ENCODE measurements at regions not wholly inside any gene's neighbourhood (a gene's known extent, or its start where the extent isn't known, plus 50 kb on each side); places are given as distances from the start of the nearest gene placed in this dataset.

DNA sequence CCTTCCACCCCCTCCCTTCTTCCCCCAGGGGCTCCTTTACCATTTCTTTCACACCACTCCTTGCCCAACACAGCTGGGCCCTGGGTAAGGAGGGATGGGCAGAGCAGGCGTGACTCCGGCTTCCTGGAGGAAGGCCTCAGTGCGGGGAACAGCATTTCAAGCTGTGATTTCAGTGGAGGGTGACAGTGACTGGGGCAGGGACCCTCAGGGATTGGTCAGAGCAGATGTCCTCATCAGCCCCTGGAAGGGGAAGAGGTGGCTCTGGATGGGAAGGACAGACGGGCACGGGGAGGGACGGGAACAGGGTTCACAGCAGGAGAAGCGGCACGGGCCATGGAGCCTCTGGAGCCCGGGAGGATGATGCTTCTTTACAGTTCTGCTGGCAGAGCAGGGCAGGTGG lies 130.8 kb upstream of the TWIST2 start:
- 86% methylated on average over 6 of the region's 9 CpGs for WGBS (ENCODE audit: insufficient coverage)
- no peaks in the 10 kb centered on the region for H3K4me1 ChIP-seq (ENCODE audit: control insufficient read depth in 1 of 2, insufficient read depth in 2 of 2, low read length in 2 of 2)
- H3K4me2 ChIP-seq (replicated peaks; ENCODE audit: extremely low read depth, low read length, poor library complexity, severe bottlenecking): no peak overlapping the region
- H3K27me3 Mint-ChIP-seq (ENCODE audit: low read depth in 3 of 3): peaks cover 2 to 20% (median 12%) of the 10 kb centered on the region in 3 donors
- no peak overlapping the region for H3K27ac ChIP-seq (ENCODE audit: low read depth in 1 of 2, low read length in 2 of 2)
- no peak for DNase-seq
- H3K79me2 ChIP-seq (ENCODE audit: insufficient read depth, low read length): no peaks in the 10 kb centered on the region
- no peaks in the 10 kb centered on the region for H3K4me1 Mint-ChIP-seq
- no peaks in the 10 kb centered on the region for H3K9me3 ChIP-seq (replicated peaks in 1 of 2; ENCODE audit: control insufficient read depth in 1 of 2, insufficient read depth in 1 of 2, low read length in 2 of 2)
- no peaks in the 10 kb centered on the region for H3K36me3 Mint-ChIP-seq
- TF ChIP-seq CTCF (IDR thresholded peaks at IDR 0.05): no peak
- peaks cover 2 to 7% of the 10 kb centered on the region in 2 donors for H3K27me3 ChIP-seq (ENCODE audit: control insufficient read depth in 2 of 2, insufficient read depth in 2 of 2, low read length in 2 of 2)
- H3K4me3 ChIP-seq (replicated peaks in 1 of 3; ENCODE audit: low read depth in 2 of 3, low read length in 3 of 3): no peak overlapping the region
- no peak overlapping the region for H3K9ac ChIP-seq (ENCODE audit: insufficient read depth, low read length, poor library complexity, severe bottlenecking)
- no peaks in the 10 kb centered on the region for H3K36me3 ChIP-seq (replicated peaks in 1 of 2; ENCODE audit: control insufficient read depth in 1 of 2, insufficient read depth in 2 of 2, low read length in 2 of 2)
- intact Hi-C loops (cut with micrococcal nuclease): no loop called here
- H3K27ac Mint-ChIP-seq: peak overlapping the region in 1 of 7 donors; percentile 46
- peaks cover 0 to 2% (median under 1%) of the 10 kb centered on the region in 7 donors for H3K9me3 Mint-ChIP-seq
- no peak overlapping the region for H2AFZ ChIP-seq (ENCODE audit: insufficient read depth, low read depth, low read length, poor library complexity, severe bottlenecking)
- H4K20me1 ChIP-seq (ENCODE audit: insufficient read depth, low read length): no peaks in the 10 kb centered on the region
- H3K4me3 Mint-ChIP-seq: peak overlapping the region in 1 of 2 donors; percentile 36

GRCh38 chr2:238719641-238720040 lies 128.2 kb upstream of the TWIST2 start:
- Mint-ChIP-seq H3K4me3 (no peak overlapping the region), H3K27me3 (ENCODE audit: low read depth in 3 of 3) (peaks cover 0 to 21% (median 13%) of the 10 kb centered on the region in 3 donors), H3K36me3 (no peaks in the 10 kb centered on the region), H3K4me1 (peaks cover 2% of the 10 kb centered on the region), H3K27ac (peak overlapping the region in 1 of 7 donors; percentile 30), H3K9me3 (peaks cover 3 to 10% (median 7%) of the 10 kb centered on the region in 7 donors)
- 92% methylated on average over 10 of the region's 10 CpGs for WGBS (ENCODE audit: insufficient coverage)
- H2AFZ ChIP-seq (ENCODE audit: insufficient read depth, low read depth, low read length, poor library complexity, severe bottlenecking): no peak overlapping the region
- no peak overlapping the region for H3K9ac ChIP-seq (ENCODE audit: insufficient read depth, low read length, poor library complexity, severe bottlenecking)
- no peaks in the 10 kb centered on the region for H4K20me1 ChIP-seq (ENCODE audit: insufficient read depth, low read length)
- intact Hi-C loops (cut with micrococcal nuclease): loop anchor here (5.0 kb wide), 1 partner anchor 68 kb away; no protein-coding TSS in a partner anchor
- H3K4me1 ChIP-seq (ENCODE audit: control insufficient read depth in 1 of 2, insufficient read depth in 2 of 2, low read length in 2 of 2): no peaks in the 10 kb centered on the region
- peaks cover 0 to 4% of the 10 kb centered on the region in 2 donors for H3K9me3 ChIP-seq (replicated peaks in 1 of 2; ENCODE audit: control insufficient read depth in 1 of 2, insufficient read depth in 1 of 2, low read length in 2 of 2)
- peaks cover 2 to 7% of the 10 kb centered on the region in 2 donors for H3K27me3 ChIP-seq (ENCODE audit: control insufficient read depth in 2 of 2, insufficient read depth in 2 of 2, low read length in 2 of 2)
- H3K27ac ChIP-seq (ENCODE audit: low read depth in 1 of 2, low read length in 2 of 2): no peak overlapping the region
- TF ChIP-seq CTCF (IDR thresholded peaks at IDR 0.05): no peak
- H3K79me2 ChIP-seq (ENCODE audit: insufficient read depth, low read length): no peaks in the 10 kb centered on the region
- no peak overlapping the region for H3K4me3 ChIP-seq (replicated peaks in 1 of 3; ENCODE audit: low read depth in 2 of 3, low read length in 3 of 3)
- no peaks in the 10 kb centered on the region for H3K36me3 ChIP-seq (replicated peaks in 1 of 2; ENCODE audit: control insufficient read depth in 1 of 2, insufficient read depth in 2 of 2, low read length in 2 of 2)
- no peak for DNase-seq
- H3K4me2 ChIP-seq (replicated peaks; ENCODE audit: extremely low read depth, low read length, poor library complexity, severe bottlenecking): no peak overlapping the region

Data from CD14-positive monocyte (primary cell).